Gastroesophageal sphincter (tissue), 3 donors: ENCODE measurements at regions not wholly inside any gene's neighbourhood (a gene's known extent, or its start where the extent isn't known, plus 50 kb on each side); places are given as distances from the start of the nearest gene placed in this dataset.

Source experiments
- POLR2A ChIP-seq, 2 donors: fragments of 450-650 bp; IDR thresholded peaks; one replicate each; pipeline ENCODE4 v1.6.1; 2017; ENCODE audit warnings: antibody characterized with exemption in 2 of 2, mild to moderate bottlenecking in 2 of 2, moderate library complexity in 1 of 2
- TF ChIP-seq, protein P1 (sequence below), 4 experiments: fragments of 200-600 bp in 2 of 4; fragments of 450-650 bp in 2 of 4; sonication (generic) in 1 of 4; IDR thresholded peaks; one replicate each; pipeline ENCODE4 v1.5.1; 2017 to 2019; ENCODE audit warnings: antibody characterized with exemption in 4 of 4, mild to moderate bottlenecking in 2 of 4, moderate library complexity in 2 of 4

GRCh38 chr16:51648526-51648925, 497.5 kb upstream of the SALL1 start:
- no peak for TF ChIP-seq POLR2A (IDR thresholded peaks at IDR 0.05)
- TF ChIP-seq, protein P1, sequence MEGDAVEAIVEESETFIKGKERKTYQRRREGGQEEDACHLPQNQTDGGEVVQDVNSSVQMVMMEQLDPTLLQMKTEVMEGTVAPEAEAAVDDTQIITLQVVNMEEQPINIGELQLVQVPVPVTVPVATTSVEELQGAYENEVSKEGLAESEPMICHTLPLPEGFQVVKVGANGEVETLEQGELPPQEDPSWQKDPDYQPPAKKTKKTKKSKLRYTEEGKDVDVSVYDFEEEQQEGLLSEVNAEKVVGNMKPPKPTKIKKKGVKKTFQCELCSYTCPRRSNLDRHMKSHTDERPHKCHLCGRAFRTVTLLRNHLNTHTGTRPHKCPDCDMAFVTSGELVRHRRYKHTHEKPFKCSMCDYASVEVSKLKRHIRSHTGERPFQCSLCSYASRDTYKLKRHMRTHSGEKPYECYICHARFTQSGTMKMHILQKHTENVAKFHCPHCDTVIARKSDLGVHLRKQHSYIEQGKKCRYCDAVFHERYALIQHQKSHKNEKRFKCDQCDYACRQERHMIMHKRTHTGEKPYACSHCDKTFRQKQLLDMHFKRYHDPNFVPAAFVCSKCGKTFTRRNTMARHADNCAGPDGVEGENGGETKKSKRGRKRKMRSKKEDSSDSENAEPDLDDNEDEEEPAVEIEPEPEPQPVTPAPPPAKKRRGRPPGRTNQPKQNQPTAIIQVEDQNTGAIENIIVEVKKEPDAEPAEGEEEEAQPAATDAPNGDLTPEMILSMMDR (IDR thresholded peaks at IDR 0.05), result no peak
